HG03342 (cell line): ENCODE measurements at regions not wholly inside any gene's neighbourhood (a gene's known extent, or its start where the extent isn't known, plus 50 kb on each side); places are given as distances from the start of the nearest gene placed in this dataset.
"Not testable (repeated sequence)": the region's sequence is repeated elsewhere in the genome, so short reads cannot be mapped to it uniquely, and the experiment has no call there.

ENCODE experiments used
- ATAC-seq: cut with Tn5 transposase; IDR thresholded peaks from one replicate; pipeline ENCODE4 v1.9.1; 2021; ENCODE audit warnings: mild to moderate bottlenecking, moderate library complexity; ENCODE audit not compliant: unreplicated experiment

DNA sequence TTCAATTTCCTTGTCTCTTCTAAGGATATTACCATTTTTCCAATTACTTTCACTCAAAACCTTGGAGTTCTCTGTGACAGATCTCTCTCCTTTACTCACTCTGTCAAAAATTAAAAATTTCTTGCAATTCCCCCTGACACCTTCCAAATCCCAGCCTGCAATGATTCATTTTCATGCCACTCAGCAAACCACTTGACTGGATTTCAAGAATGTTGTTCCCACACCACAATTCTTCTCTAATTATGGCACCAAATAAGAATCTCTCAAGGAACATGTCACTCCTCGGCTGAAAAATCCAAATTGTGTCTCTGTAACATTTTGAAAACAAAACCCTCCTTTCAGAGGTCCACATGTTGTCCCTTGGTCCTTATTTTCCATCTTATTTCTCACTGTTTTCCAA is 438.9 kb upstream of the ZP4 start:
- ATAC-seq, result no peak

- not testable (repeated sequence) for ATAC-seq
Observed at GRCh38 chr1:238327033-238327432, 436.3 kb upstream of the ZP4 start.

DNA sequence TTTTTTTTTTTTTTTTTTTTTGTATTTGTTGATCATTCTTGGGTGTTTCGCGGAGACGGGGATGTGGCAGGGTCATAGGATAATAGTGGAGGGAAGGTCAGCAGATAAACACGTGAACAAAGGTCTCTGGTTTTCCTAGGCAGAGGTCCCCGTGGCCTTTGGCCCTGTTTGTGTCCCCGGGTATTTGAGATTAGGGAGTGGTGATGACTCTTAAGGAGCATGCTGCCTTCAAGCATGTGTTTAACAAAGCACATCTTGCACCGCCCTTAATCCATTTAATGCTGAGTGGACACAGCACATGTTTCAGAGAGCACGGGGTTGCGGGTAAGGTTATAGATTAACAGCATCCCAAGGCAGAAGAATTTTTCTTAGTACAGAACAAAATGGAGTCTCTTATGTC is 435.8 kb upstream of the ZP4 start:
- not testable (repeated sequence) for ATAC-seq

DNA sequence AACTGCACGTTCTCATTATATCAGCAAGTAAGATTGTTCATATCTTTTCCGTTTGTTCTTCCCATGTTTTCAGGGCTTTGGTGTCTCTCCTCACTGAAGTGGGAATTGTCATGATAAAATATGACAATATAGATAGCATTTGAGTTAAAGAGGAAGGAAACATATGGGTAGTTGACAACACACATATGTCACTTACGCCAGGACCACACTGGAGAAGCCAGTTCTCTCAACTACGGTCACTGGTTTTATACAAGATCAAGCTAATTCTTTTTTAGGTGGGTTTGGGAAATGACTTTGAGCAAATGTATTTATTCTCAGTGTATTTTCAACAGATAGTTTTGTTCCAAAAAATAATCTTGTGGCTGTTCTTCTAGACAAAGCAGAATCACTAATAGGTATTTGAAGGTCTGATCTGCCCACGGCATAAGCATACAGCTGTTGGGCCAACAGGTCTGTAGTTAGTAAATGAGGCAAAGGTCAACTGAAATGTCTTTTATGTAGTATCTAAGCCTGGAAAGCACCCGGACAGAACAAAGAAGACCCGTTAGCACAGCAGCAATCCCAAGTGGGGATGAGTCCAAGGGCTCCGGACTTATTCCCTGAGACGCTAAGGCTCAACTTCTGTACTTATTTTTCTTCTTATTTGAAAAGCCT is 433.6 kb upstream of the ZP4 start:
- no peak for ATAC-seq

DNA sequence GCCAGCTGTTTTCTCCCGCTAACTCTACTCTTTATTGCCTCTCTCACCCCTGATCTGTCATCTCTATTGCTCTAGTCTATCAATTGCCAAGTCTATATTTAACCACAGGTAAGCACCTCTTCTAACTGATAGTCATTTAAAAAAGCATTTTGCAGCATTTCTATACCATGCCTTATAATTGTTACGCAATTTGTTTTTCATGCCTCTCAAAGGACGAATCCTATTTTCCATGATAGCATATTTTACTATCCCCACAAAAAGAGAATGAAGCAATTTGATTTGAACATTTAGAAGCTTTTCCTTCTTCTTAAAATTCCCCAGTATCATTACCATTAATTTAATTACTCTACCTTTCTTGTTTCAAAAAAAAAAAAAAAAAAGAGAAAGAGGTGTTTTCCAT is 432.8 kb upstream of the ZP4 start:
- no peak for ATAC-seq

GRCh38 chr1:238319957-238320356 is 429.2 kb upstream of the ZP4 start:
- no peak for ATAC-seq

DNA sequence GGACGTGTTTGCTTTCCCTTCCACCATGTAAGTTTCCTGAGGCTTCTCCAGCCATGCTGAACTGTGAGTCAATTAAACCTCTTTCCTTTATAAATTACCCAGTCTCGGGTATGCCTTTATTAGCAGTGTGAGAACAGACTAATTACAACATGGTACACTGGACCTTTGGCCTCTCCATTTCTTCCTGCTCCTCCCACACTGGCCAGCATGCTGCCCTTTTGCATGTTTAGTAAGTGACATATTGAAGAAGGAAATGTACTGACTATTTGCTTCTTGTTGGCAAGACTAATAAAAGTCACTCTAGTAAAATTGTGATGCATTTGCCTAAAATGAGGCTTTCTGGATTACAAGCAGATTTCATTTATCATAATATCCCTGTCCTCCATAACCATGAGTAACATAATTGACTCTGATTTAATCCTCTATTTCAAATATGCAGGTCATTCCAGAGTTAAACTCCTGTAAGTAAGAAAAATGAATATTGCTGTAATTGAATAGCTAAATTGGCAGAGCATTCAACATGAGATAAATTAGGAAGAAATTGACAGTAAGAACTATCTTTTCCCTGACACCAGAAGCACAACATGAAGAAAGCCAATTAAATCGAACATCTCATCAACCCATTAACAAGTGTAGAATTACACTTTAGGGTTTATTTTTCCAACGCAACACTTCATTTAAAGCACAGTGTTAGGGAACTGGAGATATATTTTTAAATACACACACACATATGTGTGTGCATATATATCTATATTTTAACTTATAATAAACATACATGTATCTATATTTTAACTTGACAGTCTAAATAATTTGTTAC is 427.8 kb upstream of the ZP4 start:
- no peak for ATAC-seq

- ATAC-seq, result no peak
Observed at GRCh38 chr1:238312969-238313368, 422.2 kb upstream of the ZP4 start.

DNA sequence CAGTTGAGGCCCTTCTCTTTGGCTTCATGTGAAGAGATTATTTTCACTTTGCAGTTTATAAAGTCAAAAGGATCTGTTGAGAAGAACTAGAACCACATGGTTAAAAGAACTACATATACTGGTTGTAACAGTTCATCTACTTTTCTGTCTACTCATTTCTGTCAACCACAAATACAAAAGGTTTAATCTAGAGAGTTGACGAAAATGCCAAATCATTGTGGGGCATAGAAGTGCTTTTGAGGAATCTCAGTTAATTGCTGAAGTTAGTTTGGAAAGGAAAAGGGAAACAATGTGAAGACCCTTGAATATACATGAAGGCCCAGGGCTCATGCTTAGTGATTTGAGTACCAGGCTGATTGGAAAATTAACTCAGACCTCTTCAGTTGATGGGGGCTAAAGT is 415.7 kb upstream of the ZP4 start:
- no peak for ATAC-seq

- ATAC-seq, result no peak
Observed at GRCh38 chr1:238302646-238303045, 411.9 kb upstream of the ZP4 start.

- ATAC-seq, result no peak
Observed at GRCh38 chr1:238296371-238296770, 405.6 kb upstream of the ZP4 start.

GRCh38 chr1:238293075-238293474 is 402.4 kb upstream of the ZP4 start:
- no peak for ATAC-seq

DNA sequence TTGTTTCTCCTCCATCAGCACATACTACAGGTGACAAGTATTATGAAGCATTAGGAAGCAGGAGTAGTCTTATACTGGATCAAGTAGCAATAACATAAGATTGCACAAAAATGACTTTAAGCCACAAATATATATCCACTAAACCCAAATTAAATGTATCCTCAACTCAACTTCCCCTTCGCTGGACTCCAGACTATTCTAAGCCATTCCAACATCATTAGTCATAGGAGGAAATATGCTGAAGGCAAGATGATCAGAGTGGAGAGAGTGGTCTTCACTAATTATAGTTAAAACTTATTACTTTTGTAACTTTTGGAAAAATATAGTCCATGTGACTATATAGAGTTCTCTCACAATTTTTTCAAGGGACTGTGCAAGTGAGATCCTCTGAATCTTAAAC is 390.7 kb upstream of the ZP4 start:
- no peak for ATAC-seq

- no peak for ATAC-seq
Observed at GRCh38 chr1:238279694-238280380, 389.1 kb upstream of the ZP4 start.

- ATAC-seq, result no peak
Observed at GRCh38 chr1:238272145-238272544, 381.4 kb upstream of the ZP4 start.

- ATAC-seq, result no peak
Observed at GRCh38 chr1:238265866-238266265, 375.1 kb upstream of the ZP4 start.

DNA sequence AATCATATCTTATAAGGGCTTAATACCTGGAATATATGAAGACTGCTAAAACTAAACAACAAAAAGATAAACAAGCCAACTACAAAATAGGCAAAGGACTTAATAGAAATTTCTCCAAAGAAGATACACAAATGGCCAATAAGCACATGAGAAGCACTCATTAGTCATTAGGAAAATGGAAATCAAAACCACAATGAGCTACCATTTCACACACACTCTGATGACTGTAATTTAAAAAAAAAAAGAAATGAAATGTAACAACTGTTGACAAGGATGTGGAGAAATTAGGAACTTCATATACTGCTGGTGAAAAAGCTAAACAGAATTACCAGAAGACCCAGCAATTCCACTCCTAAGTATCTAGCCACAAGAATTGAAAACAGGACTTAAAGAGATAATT is 374.2 kb upstream of the ZP4 start:
- ATAC-seq, result no peak

DNA sequence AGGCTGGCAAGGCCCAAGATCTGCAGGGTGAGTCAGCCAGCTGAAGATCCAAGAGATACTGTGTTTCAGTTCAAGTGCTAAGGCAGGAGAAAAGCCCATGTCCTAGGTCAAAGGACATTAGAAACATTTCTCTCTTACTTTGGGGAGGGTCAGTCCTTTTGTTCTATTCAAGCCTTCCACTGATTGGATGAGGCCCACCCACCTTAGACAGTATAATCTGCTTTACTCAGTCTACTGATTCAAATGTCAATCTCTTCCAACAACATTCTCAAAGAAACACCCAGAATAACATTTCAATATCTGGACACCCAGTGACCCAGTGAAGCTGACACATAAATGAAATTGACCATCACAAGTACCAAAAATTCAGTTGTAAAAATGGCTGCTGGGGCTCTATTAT is 367.8 kb upstream of the ZP4 start:
- ATAC-seq, result no peak

GRCh38 chr1:238257018-238257621 is 366.4 kb upstream of the ZP4 start:
- no peak for ATAC-seq

DNA sequence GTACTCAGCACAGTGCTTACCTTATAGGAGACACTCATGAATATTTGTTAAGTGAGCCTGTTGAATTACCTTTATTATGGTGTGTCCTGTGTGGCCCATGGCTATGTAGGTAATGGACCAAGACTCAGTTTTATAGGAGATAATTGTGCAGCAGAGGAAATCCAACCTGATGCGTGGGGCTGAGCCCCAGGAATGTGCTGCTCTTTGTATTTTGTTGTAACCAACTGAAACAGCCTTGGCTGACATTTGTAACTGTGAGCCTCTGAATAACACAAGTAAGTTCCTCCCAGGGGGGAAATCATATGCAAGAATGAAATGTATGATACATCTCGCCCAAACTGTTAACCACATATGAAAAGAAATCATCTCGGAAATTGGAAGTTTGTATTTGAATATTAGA is 364.2 kb upstream of the ZP4 start:
- ATAC-seq, result no peak

DNA sequence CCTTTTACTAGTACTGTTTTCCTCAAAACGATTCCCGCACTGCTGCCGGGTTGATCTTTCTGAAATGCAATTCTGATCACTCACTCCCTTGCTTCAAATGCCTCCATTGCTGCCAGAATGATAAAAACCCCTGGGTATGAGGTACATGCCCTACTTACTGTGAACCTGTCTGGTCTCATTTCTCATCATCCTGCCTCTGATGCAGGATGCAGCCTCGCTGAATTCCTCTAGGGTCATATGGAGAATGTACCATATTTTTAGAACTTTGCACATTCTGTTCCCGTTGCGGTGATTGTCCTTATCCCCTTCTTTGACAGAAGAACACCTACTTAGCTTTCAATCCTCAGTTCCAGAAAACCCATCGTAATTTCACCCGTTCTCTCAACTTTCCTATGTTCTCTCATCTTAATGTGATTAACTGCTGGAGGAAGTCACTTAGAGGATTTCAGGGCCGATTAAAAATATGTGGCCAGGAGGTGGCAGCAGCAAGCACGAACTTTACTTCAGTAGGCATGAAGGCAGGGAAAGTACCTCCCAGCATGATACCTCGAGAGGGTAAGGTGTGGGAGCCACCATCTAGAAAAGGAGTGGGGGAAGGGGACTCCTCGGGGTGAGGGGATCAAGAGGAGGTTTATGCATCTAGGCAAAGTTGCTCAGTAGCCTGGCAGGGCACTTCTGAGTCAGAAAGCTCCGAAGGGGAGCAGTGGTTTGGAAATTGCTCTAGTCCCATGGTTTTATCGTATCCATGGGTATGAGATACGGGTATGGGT is 361.5 kb upstream of the ZP4 start:
- ATAC-seq, result peak; percentile 71
